GM23338 (cell line): ENCODE measurements at regions not wholly inside any gene's neighbourhood (a gene's known extent, or its start where the extent isn't known, plus 50 kb on each side); places are given as distances from the start of the nearest gene placed in this dataset.

Source experiments
- ATAC-seq: fragments of 200-7000 bp; cut with Tn5 transposase; 3 replicates; pipeline ENCODE4 v1.9.1; 2020
- DNase-seq: peaks from one replicate; pipeline ENCODE4 v3.0.0-alpha.2; 2015; ENCODE audit warnings: low spot score
- H2AFZ ChIP-seq: fragments of 200-600 bp; sonication (generic); 2 replicates; pipeline ENCODE4 v1.8.0; 2016; ENCODE audit warnings: antibody characterized with exemption, mild to moderate bottlenecking, moderate library complexity
- H3F3A ChIP-seq: fragments of 200-600 bp; sonication (generic); replicated peaks from 2 replicates; pipeline ENCODE4 v1.8.0; 2017; ENCODE audit warnings: antibody characterized with exemption, mixed run types, low read depth
- H3K27ac ChIP-seq: fragments of 200-600 bp; sonication (generic); 2 replicates; pipeline ENCODE4 v1.6.1; 2016; ENCODE audit warnings: low read depth
- H3K27me3 ChIP-seq: fragments of 200-600 bp; sonication (generic); 2 replicates; pipeline ENCODE4 v1.8.0; 2016; ENCODE audit warnings: mild to moderate bottlenecking, mixed run types, moderate library complexity; ENCODE audit not compliant: insufficient read depth
- H3K36me3 ChIP-seq: fragments of 200-600 bp; sonication (generic); 2 replicates; pipeline ENCODE4 v1.8.0; 2016; ENCODE audit warnings: mild to moderate bottlenecking; ENCODE audit not compliant: insufficient read depth
- H3K4me1 ChIP-seq: fragments of 200-600 bp; sonication (generic); 2 replicates; pipeline ENCODE4 v1.8.0; 2016; ENCODE audit warnings: mild to moderate bottlenecking, moderate library complexity; ENCODE audit not compliant: insufficient read depth
- H3K4me2 ChIP-seq: fragments of 200-600 bp; sonication (generic); 2 replicates; pipeline ENCODE4 v1.7.1; 2017; ENCODE audit warnings: mixed run types
- H3K4me3 ChIP-seq: fragments of 200-600 bp; sonication (generic); 2 replicates; pipeline ENCODE4 v1.6.1; 2016; ENCODE audit warnings: mixed run types
- H3K79me2 ChIP-seq: fragments of 200-600 bp; sonication (generic); replicated peaks from 2 replicates; pipeline ENCODE4 v1.8.0; 2017; ENCODE audit warnings: mild to moderate bottlenecking; ENCODE audit not compliant: insufficient read depth
- H3K9me2 ChIP-seq: fragments of 200-600 bp; sonication (generic); 2 replicates; pipeline ENCODE4 v1.8.0; 2017; ENCODE audit not compliant: insufficient read depth
- H4K20me1 ChIP-seq: fragments of 200-600 bp; sonication (generic); replicated peaks from 2 replicates; pipeline ENCODE4 v1.8.0; 2017; ENCODE audit warnings: mild to moderate bottlenecking; ENCODE audit not compliant: insufficient read depth
- H3K27ac Mint-ChIP-seq: 2 replicates; pipeline ENCODE4 v1.8.0; 2020; ENCODE audit warnings: inconsistent platforms, mild to moderate bottlenecking, moderate library complexity, mixed read lengths
- H3K27me3 Mint-ChIP-seq: 3 replicates; pipeline ENCODE4 v1.8.0; 2022; ENCODE audit warnings: low read depth, mild to moderate bottlenecking, moderate library complexity, mixed read lengths, inconsistent platforms; ENCODE audit not compliant: insufficient read depth, poor library complexity
- H3K36me3 Mint-ChIP-seq: 3 replicates; pipeline ENCODE4 v1.8.0; 2021; ENCODE audit warnings: low read depth, mild to moderate bottlenecking, inconsistent platforms, moderate library complexity, mixed read lengths
- H3K4me1 Mint-ChIP-seq: 3 replicates; pipeline ENCODE4 v1.8.0; 2020; ENCODE audit warnings: mild to moderate bottlenecking, inconsistent platforms, mixed read lengths
- H3K4me3 Mint-ChIP-seq: 3 replicates; pipeline ENCODE4 v1.8.0; 2021; ENCODE audit warnings: moderate library complexity, mild to moderate bottlenecking, inconsistent platforms, mixed read lengths
- H3K9me3 Mint-ChIP-seq: 3 replicates; pipeline ENCODE4 v1.8.0; 2020; ENCODE audit warnings: moderate library complexity, mild to moderate bottlenecking, inconsistent platforms, mixed read lengths
- CREB1 ChIP-seq: fragments of 250-450 bp; sonication (Bioruptor Pico); IDR thresholded peaks from 2 replicates; pipeline ENCODE4 v1.5.0; 2020; ENCODE audit warnings: low read depth, mild to moderate bottlenecking, moderate library complexity
- CTCF ChIP-seq, 2 experiments: fragments of 200-600 bp in 1 of 2; sonication (generic) in 1 of 2; conservative IDR thresholded peaks; 2 replicates each; pipeline versions ENCODE4 v1.5.1 to v1.6.1; 2016 to 2017; ENCODE audit warnings: antibody characterized with exemption in 2 of 2, low read depth in 2 of 2, mild to moderate bottlenecking in 2 of 2, moderate library complexity in 1 of 2
- ETS1 ChIP-seq: IDR thresholded peaks from 2 replicates; pipeline ENCODE4 v1.6.1; 2016; ENCODE audit warnings: antibody characterized with exemption
- EZH2 ChIP-seq: fragments of 200-600 bp; sonication (generic); IDR thresholded peaks from one replicate; pipeline ENCODE4 v1.8.0; 2017; ENCODE audit warnings: antibody characterized with exemption, mild to moderate bottlenecking, low read depth; ENCODE audit not compliant: unreplicated experiment
- EZH2phosphoT487 ChIP-seq: fragments of 200-600 bp; sonication (generic); IDR thresholded peaks from one replicate; pipeline ENCODE4 v1.8.1; 2018; ENCODE audit warnings: antibody characterized with exemption; ENCODE audit not compliant: unreplicated experiment
- JUNB ChIP-seq: IDR thresholded peaks from one replicate; pipeline ENCODE4 v1.6.1; 2016; ENCODE audit warnings: antibody characterized with exemption; ENCODE audit not compliant: unreplicated experiment
- POLR2AphosphoS5 ChIP-seq: IDR thresholded peaks from 2 replicates; pipeline ENCODE4 v1.6.1; 2016; ENCODE audit warnings: antibody characterized with exemption, low read depth
- STAT1 ChIP-seq: IDR thresholded peaks from one replicate; pipeline ENCODE4 v1.6.1; 2016; ENCODE audit warnings: antibody characterized with exemption; ENCODE audit not compliant: unreplicated experiment
- ZNF114 ChIP-seq: fragments of 250-450 bp; sonication (Bioruptor Pico); IDR thresholded peaks from 2 replicates; pipeline ENCODE4 v1.5.0; 2020; ENCODE audit warnings: mild to moderate bottlenecking, moderate library complexity
- ZNF462 ChIP-seq: fragments of 250-450 bp; sonication (Bioruptor Pico); IDR thresholded peaks from 2 replicates; pipeline ENCODE4 v1.5.0; 2020; ENCODE audit warnings: mild to moderate bottlenecking, moderate library complexity

- H3K36me3 Mint-ChIP-seq: no peaks in the 10 kb centered on the region
- Histone ChIP-seq H3K4me3 (no peak overlapping the region), H3K79me2 (no peaks in the 10 kb centered on the region), H3K4me1 (no peaks in the 10 kb centered on the region), H3K9me2 (peaks cover 4% of the 10 kb centered on the region; the same call in 1 of the 2 replicates), H3K27me3 (no peaks in the 10 kb centered on the region), H4K20me1 (no peaks in the 10 kb centered on the region), H3K4me2 (no peak overlapping the region), H2AFZ (no peak overlapping the region; the same call in 1 of the 2 replicates), H3F3A (no peaks in the 10 kb centered on the region), H3K27ac (no peak overlapping the region), H3K36me3 (no peaks in the 10 kb centered on the region)
- no peaks in the 10 kb centered on the region for H3K9me3 Mint-ChIP-seq
- ATAC-seq (no peak), DNase-seq (no peak)
- TF ChIP-seq POLR2AphosphoS5 (no peak), EZH2phosphoT487 (no peak), JUNB (no peak)
- peaks cover 2% of the 10 kb centered on the region for H3K27me3 Mint-ChIP-seq
- H3K27ac Mint-ChIP-seq: no peak overlapping the region
- H3K4me3 Mint-ChIP-seq: no peak overlapping the region
- peaks cover 16% of the 10 kb centered on the region; the same call in 2 of the 3 replicates for H3K4me1 Mint-ChIP-seq
Observed at GRCh38 chr1:162984699-162985098, 84.5 kb upstream of the RGS4 start.

- Mint-ChIP-seq H3K9me3 (no peaks in the 10 kb centered on the region), H3K4me3 (no peak overlapping the region), H3K27ac (no peak overlapping the region), H3K4me1 (peaks cover 16% of the 10 kb centered on the region; the same call in 2 of the 3 replicates), H3K27me3 (no peaks in the 10 kb centered on the region), H3K36me3 (no peaks in the 10 kb centered on the region)
- no peak overlapping the region for H3K27ac ChIP-seq
- H3F3A ChIP-seq: no peaks in the 10 kb centered on the region
- no peaks in the 10 kb centered on the region for H3K4me1 ChIP-seq
- no peaks in the 10 kb centered on the region for H4K20me1 ChIP-seq
- H3K9me2 ChIP-seq: peaks cover 4% of the 10 kb centered on the region; the same call in 1 of the 2 replicates
- H3K4me3 ChIP-seq: no peak overlapping the region
- no peaks in the 10 kb centered on the region for H3K36me3 ChIP-seq
- no peak for DNase-seq
- H2AFZ ChIP-seq: no peak overlapping the region
- H3K27me3 ChIP-seq: no peaks in the 10 kb centered on the region
- no peak for ATAC-seq
- no peak overlapping the region for H3K4me2 ChIP-seq
- H3K79me2 ChIP-seq: no peaks in the 10 kb centered on the region
- TF ChIP-seq CTCF (conservative IDR thresholded peaks at IDR 0.05; ENCODE audit: low read depth in 2 of 2) (no peak), STAT1 (no peak), CREB1 (CRISPR knock-in tag) (no peak), ZNF114 (CRISPR knock-in tag) (no peak), ZNF462 (CRISPR knock-in tag) (no peak), ETS1 (no peak), EZH2 (no peak), POLR2AphosphoS5 (no peak), JUNB (no peak)
Observed at GRCh38 chr1:162983671-162984425, 85.3 kb upstream of the RGS4 start.
